NCI-H2029 (cell line): ENCODE measurements at regions not wholly inside any gene's neighbourhood (a gene's known extent, or its start where the extent isn't known, plus 50 kb on each side); places are given as distances from the start of the nearest gene placed in this dataset.
"Not testable (repeated sequence)": the region's sequence is repeated elsewhere in the genome, so short reads cannot be mapped to it uniquely, and the experiment has no call there.

Source experiments
- DNase-seq: peaks from one replicate; lab custom pipeline; 2025; lab: John Stamatoyannopoulos, UW

DNA sequence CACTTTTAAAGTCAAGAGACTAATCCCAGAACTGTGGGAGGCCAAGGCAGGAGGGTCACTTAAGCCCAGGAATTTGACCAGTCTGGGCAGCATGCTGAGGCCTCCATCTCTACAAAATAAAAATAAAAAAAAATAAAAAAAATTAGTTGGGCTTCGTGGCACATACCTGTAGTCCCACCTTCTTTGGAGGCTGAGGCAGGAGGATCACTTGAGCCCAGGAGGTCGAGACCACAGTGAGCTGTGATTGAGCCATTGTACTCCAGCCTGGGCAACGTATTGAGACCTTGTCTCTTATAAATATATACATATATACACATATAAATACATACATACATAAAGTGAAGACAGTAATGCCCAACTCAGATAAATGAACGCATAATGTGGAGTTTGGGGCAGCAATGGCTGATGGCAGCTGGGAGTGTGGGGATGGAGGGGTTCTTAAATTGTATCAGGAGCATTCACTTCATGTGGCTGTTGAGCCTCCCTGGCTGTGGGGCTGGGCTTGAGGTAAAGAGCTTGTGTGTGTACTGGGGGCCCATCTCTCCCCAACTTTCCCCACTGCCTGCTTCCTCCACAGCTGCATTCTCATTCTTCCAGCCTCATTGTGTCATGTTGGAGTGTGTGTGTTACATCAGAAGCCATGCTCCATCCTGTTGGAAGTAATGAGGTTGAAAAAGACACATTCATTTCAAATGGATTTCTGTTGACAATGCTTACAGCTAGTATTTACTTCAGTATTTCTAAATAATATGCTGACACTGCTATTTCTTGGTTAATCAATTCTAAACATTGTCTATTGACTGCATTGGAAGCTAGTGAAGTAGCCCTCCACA lies 96.5 kb upstream of the HS6ST1 start:
- DNase-seq, result no peak

DNA sequence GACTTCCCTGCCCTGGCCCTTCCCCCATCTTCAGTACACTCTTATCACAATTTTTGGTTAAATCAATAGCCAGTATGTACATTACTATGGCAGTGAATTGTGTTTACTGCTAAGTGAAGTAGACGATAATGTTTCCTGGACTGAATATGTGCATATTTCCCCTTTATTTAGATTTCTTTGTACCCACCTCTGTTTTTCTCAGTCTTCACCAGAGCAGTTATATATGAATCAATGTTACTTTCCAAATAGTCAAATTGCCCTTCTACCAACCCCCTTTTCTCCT lies 97.1 kb upstream of the HS6ST1 start:
- no peak for DNase-seq

GRCh38 chr2:128416109-128416785 lies 97.6 kb upstream of the HS6ST1 start:
- no peak for DNase-seq

DNA sequence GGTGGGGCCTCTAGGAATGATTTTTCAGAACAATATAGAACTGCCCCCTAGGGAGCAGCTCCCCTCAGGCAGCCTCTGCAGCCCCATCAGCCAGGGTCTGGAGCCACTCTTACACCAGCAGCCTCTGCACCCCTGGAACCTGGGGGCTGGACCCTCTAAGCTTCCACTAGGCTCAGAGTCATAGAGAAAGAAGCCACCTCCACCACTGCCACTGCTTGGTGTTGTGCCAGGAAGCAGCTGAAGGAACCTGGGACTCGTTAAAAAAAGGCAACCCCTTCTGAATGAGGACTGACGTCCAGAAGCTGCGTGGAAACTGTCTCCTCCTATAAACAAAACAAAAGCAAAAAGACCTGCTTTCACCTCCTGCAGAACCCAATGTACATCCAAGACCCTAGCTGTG lies 98.1 kb upstream of the HS6ST1 start:
- DNase-seq, result no peak

DNA sequence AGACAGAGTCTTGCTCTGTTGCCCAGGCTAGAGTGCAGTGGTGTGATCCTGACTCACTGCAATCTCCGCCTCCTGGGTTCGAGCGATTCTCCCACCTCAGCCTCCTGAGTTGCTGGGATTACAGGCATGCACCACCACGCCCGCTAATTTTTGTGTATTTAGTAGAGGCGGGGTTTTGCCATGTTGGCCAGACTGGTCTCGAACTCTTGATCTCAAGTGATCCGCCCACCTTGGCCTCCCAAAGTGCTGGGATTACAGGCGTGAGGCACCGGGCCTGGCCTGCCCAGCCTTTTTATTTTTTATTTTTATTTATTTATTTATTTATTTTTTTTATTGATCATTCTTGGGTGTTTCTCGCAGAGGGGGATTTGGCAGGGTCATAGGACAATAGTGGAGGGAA lies 98.6 kb upstream of the HS6ST1 start:
- not testable (repeated sequence) for DNase-seq

- DNase-seq, result no peak
Measured at GRCh38 chr2:128420131-128420530, 101.5 kb upstream of the HS6ST1 start.

DNA sequence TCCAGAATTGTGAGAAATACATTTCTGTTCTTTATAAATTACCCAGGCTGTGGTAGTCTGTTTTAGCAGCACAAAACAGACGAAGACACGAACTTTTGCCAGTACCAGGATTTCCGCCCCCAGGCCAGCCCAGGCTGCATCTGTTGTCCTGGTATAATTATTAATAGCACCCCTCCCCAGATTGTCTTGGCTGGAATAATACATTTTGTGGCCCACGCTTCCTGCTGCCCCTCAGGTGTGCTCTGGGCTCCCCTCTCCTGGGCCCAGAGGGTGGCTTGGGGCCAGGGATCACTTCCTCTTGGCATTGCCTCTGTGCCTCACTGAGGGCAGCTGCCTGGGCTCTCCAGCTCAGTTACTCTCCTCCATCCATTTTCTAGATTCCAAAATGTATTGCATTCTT lies 102.1 kb upstream of the HS6ST1 start:
- DNase-seq, result no peak

GRCh38 chr2:128421286-128421685 lies 102.6 kb upstream of the HS6ST1 start:
- no peak for DNase-seq

DNA sequence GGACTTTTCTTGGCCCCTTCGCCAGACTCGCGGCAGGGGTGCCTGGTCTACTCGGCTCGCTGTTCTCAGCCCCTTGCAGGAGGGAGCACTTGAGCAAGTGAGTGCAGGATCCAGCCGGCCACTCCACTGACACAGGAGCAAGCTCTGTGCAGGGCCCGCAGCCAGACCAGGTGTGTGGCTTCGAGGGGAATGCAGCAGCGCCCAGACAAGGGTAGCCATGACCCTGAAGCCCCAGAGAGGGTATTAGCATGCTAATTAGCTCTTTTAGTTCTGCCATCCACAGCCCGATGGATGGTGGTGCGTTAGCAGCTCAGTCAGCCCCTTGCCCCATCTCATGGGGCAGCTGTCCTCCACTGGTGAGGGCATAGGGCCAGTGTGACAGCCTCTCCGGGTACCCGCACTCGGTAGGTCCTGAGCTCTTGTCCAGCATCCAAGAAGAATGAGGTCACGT lies 103.2 kb upstream of the HS6ST1 start:
- DNase-seq, result no peak

GRCh38 chr2:128422571-128422970 lies 103.9 kb upstream of the HS6ST1 start:
- DNase-seq, result no peak

DNA sequence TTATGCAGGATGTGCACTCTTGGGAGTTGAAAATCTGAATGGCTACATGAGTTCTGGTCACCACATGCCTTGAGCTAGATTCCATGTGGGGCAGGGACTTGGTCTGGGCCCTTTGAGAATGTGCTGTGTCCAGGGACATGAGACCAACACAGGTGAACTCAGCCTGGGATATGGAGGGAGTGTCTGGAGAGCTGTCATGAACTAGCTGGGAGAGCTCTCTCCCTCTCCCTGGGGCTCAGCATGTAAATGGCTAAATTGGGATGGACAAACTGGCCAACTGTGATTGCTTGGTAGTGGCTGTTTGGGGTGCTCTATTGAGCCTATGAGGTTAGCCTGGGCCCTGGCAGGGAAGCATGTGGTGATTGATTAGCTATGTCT lies 105.1 kb upstream of the HS6ST1 start:
- DNase-seq, result no peak

GRCh38 chr2:128424406-128425171 lies 105.9 kb upstream of the HS6ST1 start:
- no peak for DNase-seq

- no peak for DNase-seq
Measured at GRCh38 chr2:128425216-128425615, 106.5 kb upstream of the HS6ST1 start.

DNA sequence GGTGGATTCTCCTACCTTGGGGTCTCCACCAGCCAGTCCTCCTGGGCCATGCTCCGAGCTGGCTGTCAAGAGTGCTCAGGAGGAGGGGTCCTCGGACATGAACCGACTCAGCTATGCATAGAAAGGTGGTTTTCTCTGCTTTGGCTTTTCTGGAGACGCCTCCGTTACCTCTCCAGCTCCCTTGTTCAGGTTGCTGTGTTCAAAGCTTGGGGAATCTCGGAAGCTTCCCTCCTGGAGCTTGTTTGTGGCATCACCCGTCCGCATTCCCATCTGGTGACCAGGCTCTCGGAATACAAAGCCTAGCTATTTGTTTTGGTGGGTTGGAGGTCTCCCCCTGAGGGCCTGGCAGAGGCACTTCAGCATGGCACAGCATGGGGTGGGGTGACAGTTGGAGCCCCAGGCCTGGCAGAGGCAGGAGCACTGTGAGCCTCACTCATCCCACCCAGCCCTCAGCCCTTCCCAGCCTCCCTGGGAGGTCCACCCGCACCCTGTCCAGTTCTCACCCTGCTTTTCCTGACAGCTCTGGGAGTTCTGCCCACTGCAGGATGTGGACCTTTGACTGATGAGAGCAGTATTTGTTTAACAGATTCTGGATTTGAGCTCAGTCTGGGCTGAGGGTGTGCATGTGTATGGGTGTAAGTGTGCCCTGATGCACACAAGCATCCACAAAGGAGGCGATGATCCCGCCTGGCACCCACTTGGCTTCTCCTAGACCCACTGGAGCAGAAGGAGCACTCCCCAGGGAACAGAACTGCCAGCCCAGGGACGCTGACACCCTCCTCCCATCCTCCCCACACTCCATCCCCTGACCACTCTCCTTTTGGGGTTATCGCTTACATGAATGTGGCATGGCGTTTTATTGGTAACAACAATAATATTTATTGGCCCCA lies 107.3 kb upstream of the HS6ST1 start:
- DNase-seq, result no peak

- DNase-seq, result no peak
Measured at GRCh38 chr2:128427413-128427755, 108.7 kb upstream of the HS6ST1 start.

- no peak for DNase-seq
Measured at GRCh38 chr2:128428415-128428814, 109.7 kb upstream of the HS6ST1 start.

- DNase-seq, result no peak
Measured at GRCh38 chr2:128432423-128432822, 113.8 kb upstream of the HS6ST1 start.

DNA sequence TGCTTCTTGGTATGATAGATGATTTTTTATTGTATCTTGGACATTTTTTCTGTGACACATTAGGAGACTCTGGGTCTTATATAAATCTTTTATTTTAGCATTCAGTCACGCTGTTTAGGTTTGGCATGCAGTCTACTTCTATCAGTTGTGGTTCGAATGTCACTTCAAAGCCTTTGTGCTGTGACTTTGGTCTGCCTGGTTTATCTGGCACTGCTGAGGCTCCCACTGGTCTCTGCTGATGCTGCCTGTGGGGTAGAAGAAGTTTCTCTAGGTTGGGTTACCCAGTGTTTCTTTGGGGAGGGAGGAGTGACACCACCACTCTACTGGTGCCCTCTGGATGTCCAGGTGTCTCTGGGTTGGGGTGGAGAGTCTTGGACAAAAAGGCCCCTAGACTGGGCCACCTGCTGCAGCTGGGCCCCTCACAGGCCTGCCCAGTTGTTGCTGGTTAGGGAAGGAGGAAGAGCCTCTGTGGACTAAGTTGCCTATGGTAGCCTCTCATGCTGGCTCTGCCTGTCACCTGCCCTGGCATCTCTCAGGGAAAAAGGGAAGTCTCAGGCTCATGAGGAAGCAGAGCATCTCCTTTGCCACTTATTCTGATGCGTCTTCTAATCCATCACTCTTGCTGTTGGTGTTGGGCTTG lies 115.4 kb upstream of the HS6ST1 start:
- DNase-seq, result no peak

- DNase-seq, result no peak
Measured at GRCh38 chr2:128435576-128436478, 117.2 kb upstream of the HS6ST1 start.

GRCh38 chr2:128436479-128437203 lies 118.0 kb upstream of the HS6ST1 start:
- no peak for DNase-seq
